ENCODE measurements at regions not wholly inside any gene's neighbourhood (a gene's known extent, or its start where the extent isn't known, plus 50 kb on each side); places are given as distances from the start of the nearest gene placed in this dataset.

DNA sequence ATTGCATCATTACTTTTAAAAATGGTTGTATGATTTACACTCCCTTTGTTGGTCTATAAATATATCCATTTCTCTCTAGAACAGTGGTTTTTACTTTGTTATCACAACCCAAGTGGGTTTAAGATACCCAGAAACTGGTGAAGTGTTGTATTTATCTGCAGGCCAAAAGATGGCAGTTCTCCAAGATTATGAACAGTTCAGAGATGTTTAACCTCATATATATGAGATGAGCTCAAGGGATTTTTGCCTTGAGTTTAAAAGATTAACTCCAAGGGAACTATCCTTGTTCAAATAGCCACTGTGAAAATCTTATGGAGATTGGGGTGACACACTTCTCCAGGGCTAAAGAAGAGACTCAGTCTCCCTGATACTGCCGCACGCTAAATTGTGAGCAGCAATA lies 572.6 kb downstream of the TLE4 start:
- H2AFZ ChIP-seq: no peak overlapping the region
- TF ChIP-seq, protein P1, sequence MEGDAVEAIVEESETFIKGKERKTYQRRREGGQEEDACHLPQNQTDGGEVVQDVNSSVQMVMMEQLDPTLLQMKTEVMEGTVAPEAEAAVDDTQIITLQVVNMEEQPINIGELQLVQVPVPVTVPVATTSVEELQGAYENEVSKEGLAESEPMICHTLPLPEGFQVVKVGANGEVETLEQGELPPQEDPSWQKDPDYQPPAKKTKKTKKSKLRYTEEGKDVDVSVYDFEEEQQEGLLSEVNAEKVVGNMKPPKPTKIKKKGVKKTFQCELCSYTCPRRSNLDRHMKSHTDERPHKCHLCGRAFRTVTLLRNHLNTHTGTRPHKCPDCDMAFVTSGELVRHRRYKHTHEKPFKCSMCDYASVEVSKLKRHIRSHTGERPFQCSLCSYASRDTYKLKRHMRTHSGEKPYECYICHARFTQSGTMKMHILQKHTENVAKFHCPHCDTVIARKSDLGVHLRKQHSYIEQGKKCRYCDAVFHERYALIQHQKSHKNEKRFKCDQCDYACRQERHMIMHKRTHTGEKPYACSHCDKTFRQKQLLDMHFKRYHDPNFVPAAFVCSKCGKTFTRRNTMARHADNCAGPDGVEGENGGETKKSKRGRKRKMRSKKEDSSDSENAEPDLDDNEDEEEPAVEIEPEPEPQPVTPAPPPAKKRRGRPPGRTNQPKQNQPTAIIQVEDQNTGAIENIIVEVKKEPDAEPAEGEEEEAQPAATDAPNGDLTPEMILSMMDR (conservative IDR thresholded peaks at IDR 0.05): no peak
- TF ChIP-seq EZH2 (IDR thresholded peaks at IDR 0.05; ENCODE audit: low read depth): no peak
- no peaks in the 10 kb centered on the region for H3K4me1 ChIP-seq (replicated peaks; ENCODE audit: insufficient read depth)
- no peak overlapping the region for H3K27ac ChIP-seq
- no peaks in the 10 kb centered on the region for H4K20me1 ChIP-seq (ENCODE audit: insufficient read depth)
- H3K9me2 ChIP-seq (ENCODE audit: insufficient read depth): no peaks in the 10 kb centered on the region
- H3K79me2 ChIP-seq (ENCODE audit: low read depth): no peaks in the 10 kb centered on the region
- H3K36me3 ChIP-seq (ENCODE audit: low read depth): no peaks in the 10 kb centered on the region
- no peaks in the 10 kb centered on the region for H3K9me3 ChIP-seq (ENCODE audit: insufficient read depth, low read depth)
- CTCF ChIA-PET: no interaction called here
- H3K27me3 ChIP-seq (ENCODE audit: insufficient read depth, low read depth): no peaks in the 10 kb centered on the region
- no peak overlapping the region for H3K4me2 ChIP-seq
- POLR2A ChIA-PET (ENCODE audit: unreplicated experiment): interaction anchor here (0.6 kb wide), 1 partner anchor 12 kb away, joined by 3 read pairs; no protein-coding TSS in a partner anchor
- H3F3A ChIP-seq (ENCODE audit: insufficient read depth, low read depth): no peaks in the 10 kb centered on the region
- no TSS peak for BruUV-seq (replicated peaks)
- intact Hi-C loops (cut with micrococcal nuclease; ENCODE audit: unreplicated experiment): no loop called here
- no peak overlapping the region for H3K4me3 ChIP-seq
- no peak for DNase-seq

DNA sequence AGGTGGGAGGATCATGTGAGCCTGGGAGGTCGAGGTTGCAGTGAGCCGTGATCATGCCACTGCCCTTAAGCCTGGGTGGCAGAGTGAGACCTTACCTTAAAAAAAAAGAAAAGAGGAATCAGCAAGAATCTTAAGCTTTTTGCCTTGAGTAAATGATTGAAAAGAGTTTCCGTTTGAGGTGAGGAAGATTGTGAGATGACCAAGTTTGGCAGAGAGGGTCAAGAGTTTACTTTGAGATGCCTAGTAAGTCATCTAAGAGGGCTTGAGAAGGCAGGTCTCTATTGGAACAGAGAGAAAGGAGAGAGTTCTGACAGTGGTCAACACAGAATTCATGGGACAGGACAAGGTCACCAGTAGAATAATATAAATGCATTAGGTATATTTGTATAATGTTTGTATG lies 572.1 kb downstream of the TLE4 start:
- Histone ChIP-seq H3K4me3 (no peak overlapping the region), H3K9me3 (ENCODE audit: insufficient read depth, low read depth) (no peaks in the 10 kb centered on the region), H2AFZ (no peak overlapping the region), H3K27ac (no peak overlapping the region), H3K4me1 (replicated peaks; ENCODE audit: insufficient read depth) (no peaks in the 10 kb centered on the region), H4K20me1 (ENCODE audit: insufficient read depth) (no peaks in the 10 kb centered on the region), H3F3A (ENCODE audit: insufficient read depth, low read depth) (no peaks in the 10 kb centered on the region), H3K9me2 (ENCODE audit: insufficient read depth) (no peaks in the 10 kb centered on the region), H3K27me3 (ENCODE audit: insufficient read depth, low read depth) (no peaks in the 10 kb centered on the region), H3K4me2 (no peak overlapping the region), H3K36me3 (ENCODE audit: low read depth) (no peaks in the 10 kb centered on the region), H3K79me2 (ENCODE audit: low read depth) (no peaks in the 10 kb centered on the region)
- ChIA-PET CTCF (no interaction called here), POLR2A (ENCODE audit: unreplicated experiment) (interaction anchor here (0.6 kb wide), 1 partner anchor 13 kb away, joined by 3 read pairs; no protein-coding TSS in a partner anchor)
- intact Hi-C loops (cut with micrococcal nuclease; ENCODE audit: unreplicated experiment): no loop called here
- no peak for TF ChIP-seq EZH2 (IDR thresholded peaks at IDR 0.05; ENCODE audit: low read depth)
- TF ChIP-seq, protein P1 (conservative IDR thresholded peaks at IDR 0.05): no peak
- BruUV-seq (replicated peaks): no TSS peak
- no peak for DNase-seq

DNA sequence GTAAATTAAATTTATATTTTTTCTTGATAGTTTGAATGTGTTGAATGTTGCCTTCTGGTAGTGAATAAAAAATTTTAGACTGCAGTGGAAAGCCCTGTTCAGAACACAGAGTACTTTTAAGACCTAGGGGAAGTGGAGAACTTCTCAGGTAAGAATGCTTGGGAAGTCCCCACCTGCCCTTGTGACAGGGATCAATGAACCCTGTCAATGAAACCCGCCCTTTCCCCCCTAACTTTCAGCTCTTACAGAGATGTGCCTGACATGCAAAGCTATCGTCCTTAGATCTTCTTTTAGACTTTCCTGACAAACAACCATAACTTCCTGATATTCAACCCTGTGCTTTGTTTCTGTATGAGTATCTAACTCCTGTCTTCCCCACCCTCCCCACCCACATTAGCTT lies 562.7 kb downstream of the TLE4 start:
- no peak for TF ChIP-seq EZH2 (IDR thresholded peaks at IDR 0.05; ENCODE audit: low read depth)
- TF ChIP-seq, protein P1 (conservative IDR thresholded peaks at IDR 0.05): no peak
- Histone ChIP-seq H2AFZ (no peak overlapping the region), H4K20me1 (ENCODE audit: insufficient read depth) (no peaks in the 10 kb centered on the region), H3K36me3 (ENCODE audit: low read depth) (no peaks in the 10 kb centered on the region), H3K27me3 (ENCODE audit: insufficient read depth, low read depth) (peaks cover 10% of the 10 kb centered on the region; the same call in 1 of the 2 replicates), H3K9me2 (ENCODE audit: insufficient read depth) (no peaks in the 10 kb centered on the region), H3F3A (ENCODE audit: insufficient read depth, low read depth) (no peaks in the 10 kb centered on the region), H3K9me3 (ENCODE audit: insufficient read depth, low read depth) (no peaks in the 10 kb centered on the region), H3K4me2 (no peak overlapping the region), H3K4me3 (no peak overlapping the region), H3K4me1 (replicated peaks; ENCODE audit: insufficient read depth) (no peaks in the 10 kb centered on the region), H3K27ac (no peak overlapping the region), H3K79me2 (ENCODE audit: low read depth) (no peaks in the 10 kb centered on the region)
- POLR2A ChIA-PET (ENCODE audit: unreplicated experiment): no interaction called here
- no peak for DNase-seq
- CTCF ChIA-PET: no interaction called here
- no TSS peak for BruUV-seq (replicated peaks)
- intact Hi-C loops (cut with micrococcal nuclease; ENCODE audit: unreplicated experiment): no loop called here
